GM19468 (cell line): ENCODE measurements at regions not wholly inside any gene's neighbourhood (a gene's known extent, or its start where the extent isn't known, plus 50 kb on each side); places are given as distances from the start of the nearest gene placed in this dataset.

Experiments used
- ATAC-seq: cut with Tn5 transposase; IDR thresholded peaks from one replicate; pipeline ENCODE4 v1.9.1; 2021; ENCODE audit warnings: mild to moderate bottlenecking, moderate library complexity, moderate number of reproducible peaks; ENCODE audit not compliant: unreplicated experiment; ENCODE audit errors: extremely low read depth

DNA sequence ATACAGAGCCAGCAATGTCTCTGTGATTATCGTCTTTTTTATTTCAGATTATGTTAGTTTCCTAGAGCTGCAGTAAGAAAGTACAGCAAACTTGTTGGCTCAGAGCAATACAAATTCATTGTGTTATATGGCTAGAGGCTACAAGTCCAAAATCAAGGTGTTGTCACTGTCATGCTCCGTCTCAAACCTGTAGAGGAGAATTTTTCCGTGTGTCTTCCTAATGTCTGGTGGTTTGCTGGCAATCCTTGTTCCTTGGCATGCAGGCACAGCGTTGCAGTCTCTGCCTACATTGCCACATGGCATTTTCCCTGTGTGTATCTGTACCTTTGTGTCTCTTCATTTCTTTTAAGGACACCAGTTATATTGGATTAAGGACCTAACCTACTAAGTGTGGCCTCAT, 244.4 kb downstream of the LRRIQ3 start:
- ATAC-seq = no peak

DNA sequence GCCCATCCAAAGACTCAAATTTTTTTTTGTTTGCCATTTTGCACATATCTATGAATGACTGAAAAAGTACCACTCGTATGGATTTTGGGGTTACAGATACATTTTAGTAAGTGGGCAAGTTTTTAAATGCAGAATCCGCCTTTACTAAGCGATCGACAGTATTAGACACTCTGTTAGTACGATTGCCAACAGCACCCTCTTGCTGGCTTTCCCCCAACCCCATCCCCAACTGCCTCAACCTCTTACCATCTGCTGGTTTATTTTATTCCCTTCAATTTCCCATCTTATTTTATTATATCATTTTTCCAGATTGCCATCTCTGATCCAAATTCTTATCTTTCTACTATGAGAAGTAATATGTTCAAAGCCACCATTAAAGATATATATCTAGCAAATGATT, 244.8 kb downstream of the LRRIQ3 start:
- no peak for ATAC-seq

DNA sequence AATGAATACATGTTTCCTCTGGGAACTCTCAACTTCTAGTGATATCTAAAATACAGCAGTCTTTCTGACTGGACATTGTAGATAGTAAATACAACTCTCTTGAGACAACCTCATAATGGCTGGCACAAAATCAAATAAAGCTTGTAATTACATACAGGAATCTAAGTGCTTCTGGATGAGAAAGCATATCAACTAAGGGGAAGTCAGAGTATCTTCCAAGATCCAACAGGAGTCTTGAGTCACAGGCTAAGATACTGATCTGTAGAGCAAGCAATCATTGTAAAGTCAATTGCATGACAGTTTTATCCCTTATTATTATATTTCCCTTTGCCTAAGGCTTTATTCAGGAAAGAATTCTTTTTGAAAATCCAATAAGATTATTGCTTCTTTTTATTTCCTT, 249.9 kb downstream of the LRRIQ3 start:
- ATAC-seq = no peak

DNA sequence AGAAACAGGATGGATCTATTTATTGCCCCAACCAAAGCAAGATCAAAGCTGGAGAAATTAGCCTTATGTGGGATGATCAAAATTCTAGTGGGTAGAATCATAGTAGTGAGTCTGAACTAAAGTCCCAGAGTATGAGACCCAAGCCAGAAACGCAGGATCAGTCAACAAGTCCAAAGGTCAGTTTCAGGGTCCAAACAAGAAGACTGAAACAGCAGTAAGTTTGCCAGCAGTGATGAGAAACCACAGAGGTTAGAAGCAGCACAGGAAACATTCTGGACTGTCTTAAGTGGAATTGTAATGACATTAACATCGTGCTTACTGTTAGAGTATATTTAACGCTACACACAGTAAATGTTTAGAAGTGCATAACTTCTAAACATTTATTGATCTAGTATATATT, 251.0 kb downstream of the LRRIQ3 start:
- ATAC-seq = no peak

DNA sequence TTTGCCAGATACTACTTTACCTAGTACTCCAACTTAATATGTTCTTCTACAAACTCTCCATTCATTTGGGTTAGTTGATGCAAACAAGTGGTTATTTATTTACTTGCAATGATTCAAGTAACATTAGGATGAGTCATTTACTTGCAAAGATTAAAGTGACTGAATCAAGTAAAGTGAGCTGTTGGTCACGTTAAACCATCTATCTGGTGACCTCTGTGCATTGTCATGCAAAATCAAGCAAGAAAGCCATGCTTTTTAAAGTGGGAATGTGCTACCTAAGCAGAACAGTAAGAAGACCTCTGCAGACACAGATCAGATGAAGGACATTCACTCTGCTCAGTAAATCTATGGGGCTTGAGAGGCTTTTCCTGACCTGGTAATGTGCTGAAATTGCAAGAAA, 254.7 kb downstream of the LRRIQ3 start:
- no peak for ATAC-seq

DNA sequence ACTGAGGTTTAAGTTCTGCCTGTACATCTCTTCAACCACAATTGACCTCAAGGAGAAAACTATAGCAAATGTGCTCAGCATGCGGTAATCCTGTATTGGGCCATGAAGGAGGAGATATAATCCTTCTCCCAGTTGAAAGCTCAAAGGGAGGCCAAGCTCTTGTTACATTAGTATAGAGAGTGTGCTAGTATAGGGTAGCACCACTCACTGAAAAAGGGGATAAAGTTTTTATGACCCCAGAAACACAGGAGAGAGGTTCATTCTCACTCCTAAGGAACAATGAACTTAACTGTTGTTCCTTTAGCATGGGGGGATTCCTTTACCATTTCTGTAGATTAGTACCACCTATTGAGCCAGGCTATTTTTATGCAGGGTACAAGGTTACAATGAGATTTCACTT, 267.7 kb downstream of the LRRIQ3 start:
- ATAC-seq = no peak

DNA sequence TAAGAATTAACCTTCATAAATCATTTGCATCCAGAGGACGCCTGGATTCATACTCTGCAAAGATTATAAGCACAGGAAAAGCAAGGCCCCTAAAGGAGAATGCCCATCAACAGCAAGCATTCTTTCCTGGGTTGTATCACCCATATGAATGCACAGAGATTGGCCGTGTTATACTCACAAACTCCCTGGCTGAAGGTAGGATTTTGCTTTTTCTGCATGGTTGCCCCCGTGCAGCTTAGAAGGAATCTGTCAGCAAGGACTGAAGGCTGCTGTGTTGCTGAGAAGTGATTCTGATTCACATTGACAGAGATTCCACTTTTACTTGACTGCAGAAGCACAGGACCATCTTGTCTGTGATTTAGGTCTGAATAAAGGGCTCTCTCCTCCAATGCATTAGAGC, 283.0 kb downstream of the LRRIQ3 start:
- no peak for ATAC-seq

DNA sequence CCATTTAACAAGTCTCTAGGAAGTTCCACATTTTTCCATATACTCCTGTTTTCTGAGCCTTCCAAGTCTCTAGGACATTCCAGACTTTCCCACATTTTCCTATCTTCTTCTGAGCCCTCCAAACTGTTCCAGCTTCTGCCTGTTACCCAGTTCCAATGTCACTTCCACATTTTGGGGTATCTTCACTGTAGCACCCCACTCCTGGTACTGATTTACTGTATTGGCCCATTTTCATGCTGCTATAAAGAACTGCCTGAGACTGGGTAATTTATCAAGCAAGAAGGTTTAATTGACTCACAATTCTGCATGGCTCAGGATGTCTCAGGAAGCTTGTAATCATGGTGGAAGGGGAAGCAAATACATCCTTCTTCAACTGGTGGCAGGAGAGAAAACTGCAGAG, 285.0 kb downstream of the LRRIQ3 start:
- no peak for ATAC-seq

DNA sequence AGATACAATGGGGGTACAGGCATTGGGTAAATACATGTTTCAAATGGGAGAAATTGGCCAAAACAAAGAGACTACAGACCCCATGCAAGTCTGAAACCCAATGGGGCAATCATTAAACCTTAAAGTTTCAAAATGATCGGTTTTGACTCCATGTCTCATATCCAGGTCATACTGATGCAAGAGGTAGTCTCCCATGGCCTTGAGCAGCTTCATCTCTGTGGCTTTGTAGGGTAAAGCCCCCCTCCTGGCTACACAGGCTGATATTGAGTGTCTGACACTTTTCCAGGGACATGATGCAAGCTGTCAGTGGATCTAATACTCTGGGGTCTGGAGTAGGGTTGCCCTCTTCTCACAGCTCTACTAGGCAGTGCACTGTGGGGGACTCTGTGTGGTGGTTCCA, 286.1 kb downstream of the LRRIQ3 start:
- ATAC-seq = no peak

DNA sequence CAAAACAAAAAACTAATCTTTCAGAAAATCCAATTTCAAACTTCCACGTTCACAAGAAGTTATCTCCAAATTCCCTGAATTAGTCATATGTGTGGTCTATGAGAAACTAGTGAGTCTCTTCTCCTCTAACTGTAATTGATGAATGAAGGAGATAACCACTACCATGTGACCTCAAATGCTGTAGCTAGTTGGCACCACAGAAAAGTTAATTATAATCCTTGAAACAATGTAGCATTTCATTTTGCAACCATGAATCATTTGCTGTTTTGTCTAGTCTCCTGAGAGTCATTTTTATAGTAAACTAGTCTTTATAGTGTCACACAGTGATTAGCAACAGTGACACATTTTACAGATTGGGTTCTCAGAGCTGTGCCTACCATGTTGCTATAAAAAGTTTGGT, 287.5 kb downstream of the LRRIQ3 start:
- ATAC-seq = no peak

DNA sequence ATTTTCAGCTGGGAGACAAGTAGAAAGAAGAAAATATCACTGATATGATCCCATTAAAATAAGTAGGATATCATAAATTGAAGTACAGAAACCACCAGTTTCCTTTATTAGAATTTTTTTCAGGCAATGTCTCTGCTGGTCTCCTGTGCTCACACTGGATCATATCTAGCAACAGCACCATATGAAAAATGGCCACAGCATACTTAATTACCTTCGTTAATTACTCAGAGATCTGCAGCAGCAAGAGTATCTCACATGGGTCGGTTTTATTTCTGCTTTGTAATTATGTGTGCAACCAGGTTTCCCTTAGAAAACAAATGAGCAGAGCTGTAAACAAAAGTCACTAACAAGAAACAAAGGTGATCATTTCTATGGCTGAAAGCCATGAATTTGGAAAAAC, 287.9 kb downstream of the LRRIQ3 start:
- ATAC-seq = no peak

DNA sequence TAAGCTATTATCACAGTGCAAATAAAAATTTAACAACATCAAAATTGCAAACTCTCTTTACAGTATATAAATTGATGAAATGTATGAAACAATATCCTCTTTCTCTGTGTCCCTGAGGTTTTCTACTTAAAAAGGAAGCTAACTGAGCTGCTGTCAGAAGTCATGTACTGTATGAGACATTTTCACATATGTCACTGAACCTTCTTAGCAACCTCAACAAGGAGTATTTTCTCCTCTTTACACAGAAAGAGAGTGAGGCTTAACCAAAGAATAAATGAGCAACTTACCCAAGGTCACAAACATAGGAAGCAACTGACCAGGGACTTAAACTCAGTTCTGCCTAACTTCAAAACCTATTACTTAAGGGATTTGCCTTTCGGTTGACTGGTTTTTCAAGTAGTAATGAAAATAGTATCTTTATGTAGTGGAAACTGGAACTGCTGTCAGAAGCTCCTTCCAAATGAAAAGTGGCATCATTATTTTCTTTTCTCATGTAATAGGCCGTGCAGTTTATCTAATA, 288.9 kb downstream of the LRRIQ3 start:
- ATAC-seq = no peak

DNA sequence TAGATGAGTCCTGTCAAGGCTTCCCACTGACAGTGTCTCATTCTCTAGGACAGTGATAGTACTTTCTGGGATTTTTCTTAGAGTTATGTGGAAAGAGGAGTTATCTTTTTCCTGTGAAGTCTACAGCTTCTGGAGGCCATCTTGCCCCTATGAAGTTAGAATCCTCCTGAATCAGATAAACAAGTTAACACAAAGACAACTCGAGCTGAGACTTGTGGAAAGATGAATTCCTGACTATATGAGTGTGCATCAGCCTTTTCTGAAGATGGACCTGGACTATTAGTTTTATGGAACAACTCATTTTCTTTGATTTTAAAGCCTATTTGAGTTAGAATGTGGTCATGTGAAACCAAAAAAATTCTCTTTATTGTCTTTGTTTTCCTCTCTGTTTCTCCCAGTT, 290.9 kb downstream of the LRRIQ3 start:
- ATAC-seq = no peak

DNA sequence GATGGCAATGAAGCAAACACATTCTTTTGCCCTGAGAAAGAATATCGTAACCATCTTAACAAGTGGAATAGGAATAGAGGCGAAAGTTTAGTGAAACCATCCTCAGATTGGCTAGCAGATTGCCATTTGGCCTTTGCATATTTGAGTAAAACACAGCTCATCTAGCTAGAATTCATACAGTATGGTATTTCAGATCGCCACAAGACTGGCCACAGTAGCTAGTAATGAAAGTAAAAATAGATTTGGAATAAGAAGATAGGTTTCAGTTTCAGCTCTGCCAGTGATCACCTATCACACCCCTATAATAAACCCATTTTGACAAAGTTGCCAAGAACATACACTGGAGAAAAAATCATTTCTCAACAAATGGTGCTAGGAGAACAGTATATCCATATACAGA, 294.9 kb downstream of the LRRIQ3 start:
- ATAC-seq = peak; percentile 38

DNA sequence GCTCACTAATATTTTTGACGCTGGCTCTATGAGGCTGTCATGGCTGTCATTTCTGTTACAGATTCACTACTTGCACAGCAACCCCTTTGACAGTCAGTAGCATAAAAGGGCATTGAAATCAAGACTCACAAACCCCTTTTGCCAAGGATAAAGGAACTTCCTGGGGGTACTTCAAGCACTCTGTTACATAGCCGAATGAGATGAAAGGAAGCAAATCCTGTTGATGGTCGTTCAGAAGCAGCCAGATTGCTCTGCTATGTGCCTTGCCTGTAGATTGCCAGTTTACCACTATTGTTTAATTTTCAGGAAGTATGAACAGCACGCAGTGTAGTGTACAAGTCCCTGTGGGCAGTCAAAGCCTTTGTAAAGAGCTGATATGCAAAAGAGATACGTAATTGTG, 296.2 kb downstream of the LRRIQ3 start:
- ATAC-seq = no peak

DNA sequence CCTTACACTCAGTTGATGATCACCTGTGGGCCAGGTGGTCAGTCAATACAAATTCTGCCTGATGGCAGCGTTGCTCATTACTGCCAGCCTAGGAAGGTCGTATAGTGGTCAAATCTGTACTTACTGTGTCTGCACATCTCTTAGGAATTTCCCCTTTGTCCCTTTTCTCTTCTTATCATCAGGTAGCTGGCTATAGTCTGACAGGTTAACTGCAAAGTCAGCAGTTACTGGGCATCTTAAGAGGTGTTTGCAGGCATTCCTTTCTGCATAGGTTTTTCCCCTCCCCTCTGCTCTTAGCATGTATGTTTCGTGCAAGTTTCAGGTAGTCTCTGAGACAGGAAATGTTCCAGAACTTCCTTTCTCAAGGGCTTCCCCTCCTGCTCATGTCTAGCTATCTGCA, 298.7 kb downstream of the LRRIQ3 start:
- ATAC-seq = no peak

DNA sequence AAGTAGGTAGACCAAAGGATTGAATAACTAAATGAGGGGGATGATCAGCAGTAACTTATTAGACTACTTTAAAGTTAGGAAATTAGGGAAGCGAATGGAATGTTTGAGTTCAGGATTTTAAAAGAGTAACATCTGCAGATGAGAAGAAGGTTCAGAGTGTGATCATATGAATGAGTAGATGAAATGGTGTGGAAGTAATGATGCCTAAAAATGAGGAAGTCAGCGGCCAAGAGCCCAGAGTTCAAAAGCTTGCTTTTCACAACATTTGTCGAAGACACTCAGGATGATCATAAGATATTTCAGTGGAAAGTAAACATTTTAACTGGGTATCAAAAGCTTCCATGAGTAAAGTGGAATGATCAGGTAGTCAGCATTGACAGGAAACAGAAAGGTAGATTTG, 299.4 kb downstream of the LRRIQ3 start:
- ATAC-seq = no peak

DNA sequence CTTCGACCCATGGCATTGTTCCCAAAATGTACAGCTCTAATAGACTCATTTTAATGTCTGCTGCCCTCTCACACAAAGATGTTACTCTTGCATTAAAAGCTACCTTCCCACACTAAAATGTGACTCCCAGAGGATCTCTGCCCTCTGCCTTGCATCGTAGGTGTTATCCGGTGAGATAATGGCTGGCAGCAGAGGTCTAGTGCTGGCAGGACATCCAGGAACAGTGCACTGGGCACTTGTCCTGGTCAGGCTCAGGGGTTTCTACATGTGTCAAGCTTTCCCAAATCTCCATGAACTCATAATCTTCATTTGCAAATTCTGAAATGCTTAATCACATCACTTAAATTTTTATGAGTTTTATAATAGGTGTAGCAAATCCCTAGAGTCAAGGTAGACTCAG, 310.6 kb downstream of the LRRIQ3 start:
- ATAC-seq = no peak

DNA sequence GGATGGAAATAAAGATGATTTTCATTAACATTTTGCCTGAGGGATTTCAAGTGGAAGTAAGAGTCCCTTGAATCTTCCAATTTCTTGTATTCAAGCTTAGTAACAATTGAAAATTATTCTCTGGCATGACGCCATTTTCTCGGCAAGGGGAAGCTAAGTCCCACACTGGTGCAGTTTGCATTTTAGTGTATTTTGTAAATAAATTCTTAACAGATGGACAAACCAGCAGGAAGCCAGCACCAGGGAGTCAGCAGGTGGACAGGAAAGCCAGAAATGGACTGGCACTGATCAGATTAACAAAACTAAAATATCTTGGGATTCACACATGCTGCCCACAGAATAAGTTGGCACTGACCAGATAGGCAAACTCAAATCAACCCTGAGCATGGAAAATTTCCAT, 311.3 kb downstream of the LRRIQ3 start:
- no peak for ATAC-seq

DNA sequence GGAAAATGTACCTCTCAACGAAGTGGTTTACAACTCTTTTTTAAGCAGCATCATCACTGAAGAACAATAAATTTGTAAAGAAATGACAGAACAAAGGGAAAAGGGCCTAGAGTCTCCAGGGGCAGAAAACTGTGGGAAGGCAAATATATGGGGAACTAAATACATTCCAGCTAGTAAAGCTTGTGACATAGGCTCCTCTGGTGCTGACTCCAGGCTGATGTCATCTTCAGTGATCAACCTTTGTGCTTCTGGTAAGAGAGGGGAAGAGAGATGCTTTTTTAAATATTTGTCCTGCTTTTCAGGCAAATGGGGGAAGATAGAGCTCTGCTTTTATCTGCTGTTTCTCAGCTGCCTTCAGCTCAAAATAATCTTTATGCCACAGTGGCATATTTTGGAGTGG, 323.2 kb downstream of the LRRIQ3 start:
- no peak for ATAC-seq

DNA sequence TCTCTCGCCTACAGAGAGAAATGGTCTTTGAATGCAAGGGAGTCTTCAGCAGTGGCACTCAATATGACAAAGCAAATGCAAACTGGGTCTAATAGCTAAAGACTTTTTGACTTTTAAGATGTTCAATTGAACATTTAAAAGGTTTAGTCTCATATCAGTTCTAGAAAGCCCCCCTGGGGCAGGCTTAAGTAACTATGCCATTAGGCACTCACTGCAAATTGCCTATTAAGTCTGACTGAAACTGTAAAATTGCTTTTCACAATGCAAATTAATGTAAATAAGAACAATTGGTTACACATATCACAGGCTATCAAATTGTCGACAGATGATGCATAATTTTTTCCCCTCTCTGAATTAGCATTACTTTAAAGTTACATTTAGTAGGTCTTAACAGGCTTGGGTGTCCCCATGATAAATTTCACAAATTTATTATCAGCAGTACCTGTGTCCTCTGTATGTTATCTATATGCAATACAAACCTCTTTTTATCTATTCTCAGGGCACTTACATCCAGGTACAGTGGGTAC, 329.1 kb downstream of the LRRIQ3 start:
- ATAC-seq = no peak

DNA sequence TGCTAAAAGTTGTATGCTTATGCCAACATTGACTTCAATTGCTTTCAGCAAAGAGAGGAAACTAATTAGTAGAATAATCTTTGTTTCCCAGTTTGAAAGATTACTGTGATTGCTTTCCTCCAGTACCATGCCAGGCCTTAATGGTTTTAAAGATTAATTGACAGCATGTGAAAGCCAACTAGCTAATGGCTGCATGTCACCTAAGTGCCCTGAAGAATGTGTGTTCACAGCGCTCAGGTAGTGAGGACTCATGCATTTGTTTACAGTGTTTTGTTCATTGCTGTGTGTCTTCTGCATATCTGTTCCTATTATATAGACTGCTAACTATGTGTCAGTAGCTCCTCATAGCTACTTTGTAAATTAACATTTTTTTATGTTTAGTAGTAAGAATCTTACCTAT, 335.6 kb downstream of the LRRIQ3 start:
- ATAC-seq = no peak

DNA sequence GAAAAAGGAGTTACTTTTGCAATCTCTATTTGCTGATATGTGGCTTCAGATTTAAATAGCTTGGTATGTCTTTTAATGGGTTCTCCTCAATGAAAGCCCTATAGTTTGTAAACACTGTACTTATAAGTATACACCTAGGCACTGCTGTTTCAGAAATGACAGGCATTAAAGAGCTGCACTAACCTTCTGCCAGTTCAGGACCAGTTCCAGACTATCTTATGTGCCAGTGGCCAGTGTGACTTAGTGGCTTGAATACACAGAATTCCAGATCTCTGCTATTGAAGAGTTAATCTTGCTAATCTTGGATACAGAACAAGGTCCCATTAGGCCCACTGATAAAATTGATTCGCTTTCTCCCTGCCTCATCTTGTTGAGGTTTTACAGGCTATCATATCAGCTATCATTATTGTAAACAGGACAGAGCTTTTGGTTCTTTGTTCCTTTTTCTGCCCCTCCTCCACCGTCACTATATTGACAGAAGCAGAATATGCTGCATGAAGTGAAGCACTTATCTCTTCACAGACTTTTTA, 337.5 kb downstream of the LRRIQ3 start:
- ATAC-seq = no peak
